SK-N-SH treated with all-trans-retinoic acid at 6 μM for 48 hours (cell line): ENCODE measurements at regions not wholly inside any gene's neighbourhood (a gene's known extent, or its start where the extent isn't known, plus 50 kb on each side); places are given as distances from the start of the nearest gene placed in this dataset.

ENCODE experiments used
- ARNTL ChIP-seq: fragments of 450-650 bp; formaldehyde crosslinking; IDR thresholded peaks from 2 replicates; pipeline ENCODE4 v1.5.0; 2020; ENCODE audit warnings: low read depth, mild to moderate bottlenecking, moderate library complexity, borderline replicate concordance
- ESRRG ChIP-seq: fragments of 250-450 bp; sonication (Bioruptor Pico); IDR thresholded peaks from 2 replicates; pipeline ENCODE4 v1.6.1; 2021; ENCODE audit warnings: mild to moderate bottlenecking
- OSR1 ChIP-seq: fragments of 250-450 bp; sonication (Bioruptor Pico); IDR thresholded peaks from 2 replicates; pipeline ENCODE4 v1.8.0; 2022; ENCODE audit warnings: moderate library complexity, mild to moderate bottlenecking, inconsistent platforms
- PATZ1 ChIP-seq: fragments of 250-450 bp; sonication (Bioruptor Pico); IDR thresholded peaks from 2 replicates; pipeline ENCODE4 v1.8.0; 2020; ENCODE audit warnings: mild to moderate bottlenecking, moderate library complexity, borderline replicate concordance
- RARB ChIP-seq: fragments of 250-450 bp; sonication (Bioruptor Pico); IDR thresholded peaks from 2 replicates; pipeline ENCODE4 v1.8.0; 2021; ENCODE audit warnings: mild to moderate bottlenecking, moderate library complexity
- SNAI2 ChIP-seq: fragments of 250-450 bp; sonication (Bioruptor Pico); IDR thresholded peaks from 2 replicates; pipeline ENCODE4 v1.5.0; 2020; ENCODE audit warnings: mild to moderate bottlenecking, moderate library complexity
- TCF4 ChIP-seq: fragments of 250-450 bp; sonication (Bioruptor Pico); IDR thresholded peaks from 2 replicates; pipeline ENCODE4 v1.8.0; 2021; ENCODE audit warnings: mild to moderate bottlenecking, moderate library complexity, borderline replicate concordance
- ZC3H10 ChIP-seq: fragments of 250-450 bp; sonication (Bioruptor Pico); IDR thresholded peaks from 2 replicates; pipeline ENCODE4 v1.5.1; 2021; ENCODE audit warnings: mild to moderate bottlenecking, moderate library complexity
- ZFP3 ChIP-seq: fragments of 250-450 bp; sonication (Bioruptor Pico); IDR thresholded peaks from 2 replicates; pipeline ENCODE4 v1.5.0; 2020; ENCODE audit warnings: mild to moderate bottlenecking, moderate library complexity
- ZNF565 ChIP-seq: fragments of 450-650 bp; formaldehyde crosslinking; conservative IDR thresholded peaks from 2 replicates; pipeline ENCODE4 v1.5.0; 2020; ENCODE audit warnings: low read depth, mild to moderate bottlenecking, moderate library complexity
- ZNF8 ChIP-seq: fragments of 450-650 bp; formaldehyde crosslinking; IDR thresholded peaks from 2 replicates; pipeline ENCODE4 v1.5.0; 2020; ENCODE audit warnings: mild to moderate bottlenecking, moderate library complexity
- TF ChIP-seq, protein P1 (sequence below): fragments of 250-450 bp; sonication (Bioruptor Pico); IDR thresholded peaks from 2 replicates; pipeline ENCODE4 v1.5.0; 2020; ENCODE audit warnings: mild to moderate bottlenecking, moderate library complexity
- TF ChIP-seq, protein P2 (sequence below): fragments of 250-450 bp; sonication (Bioruptor Pico); IDR thresholded peaks from 2 replicates; pipeline ENCODE4 v1.5.1; 2020; ENCODE audit warnings: low read depth, mild to moderate bottlenecking, moderate library complexity

- TF ChIP-seq PATZ1 (CRISPR knock-in tag) (no peak), SNAI2 (no peak), RARB (no peak), TCF4 (CRISPR knock-in tag) (no peak), ZFP3 (CRISPR knock-in tag) (no peak), ESRRG (CRISPR knock-in tag) (no peak), ARNTL (no peak), OSR1 (CRISPR knock-in tag) (no peak), ZNF8 (CRISPR knock-in tag) (no peak), ZC3H10 (CRISPR knock-in tag) (no peak), ZNF565 (CRISPR knock-in tag) (no peak)
- TF ChIP-seq, protein P1, sequence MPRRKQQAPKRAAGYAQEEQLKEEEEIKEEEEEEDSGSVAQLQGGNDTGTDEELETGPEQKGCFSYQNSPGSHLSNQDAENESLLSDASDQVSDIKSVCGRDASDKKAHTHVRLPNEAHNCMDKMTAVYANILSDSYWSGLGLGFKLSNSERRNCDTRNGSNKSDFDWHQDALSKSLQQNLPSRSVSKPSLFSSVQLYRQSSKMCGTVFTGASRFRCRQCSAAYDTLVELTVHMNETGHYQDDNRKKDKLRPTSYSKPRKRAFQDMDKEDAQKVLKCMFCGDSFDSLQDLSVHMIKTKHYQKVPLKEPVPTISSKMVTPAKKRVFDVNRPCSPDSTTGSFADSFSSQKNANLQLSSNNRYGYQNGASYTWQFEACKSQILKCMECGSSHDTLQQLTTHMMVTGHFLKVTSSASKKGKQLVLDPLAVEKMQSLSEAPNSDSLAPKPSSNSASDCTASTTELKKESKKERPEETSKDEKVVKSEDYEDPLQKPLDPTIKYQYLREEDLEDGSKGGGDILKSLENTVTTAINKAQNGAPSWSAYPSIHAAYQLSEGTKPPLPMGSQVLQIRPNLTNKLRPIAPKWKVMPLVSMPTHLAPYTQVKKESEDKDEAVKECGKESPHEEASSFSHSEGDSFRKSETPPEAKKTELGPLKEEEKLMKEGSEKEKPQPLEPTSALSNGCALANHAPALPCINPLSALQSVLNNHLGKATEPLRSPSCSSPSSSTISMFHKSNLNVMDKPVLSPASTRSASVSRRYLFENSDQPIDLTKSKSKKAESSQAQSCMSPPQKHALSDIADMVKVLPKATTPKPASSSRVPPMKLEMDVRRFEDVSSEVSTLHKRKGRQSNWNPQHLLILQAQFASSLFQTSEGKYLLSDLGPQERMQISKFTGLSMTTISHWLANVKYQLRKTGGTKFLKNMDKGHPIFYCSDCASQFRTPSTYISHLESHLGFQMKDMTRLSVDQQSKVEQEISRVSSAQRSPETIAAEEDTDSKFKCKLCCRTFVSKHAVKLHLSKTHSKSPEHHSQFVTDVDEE: no peak
- TF ChIP-seq, protein P2, sequence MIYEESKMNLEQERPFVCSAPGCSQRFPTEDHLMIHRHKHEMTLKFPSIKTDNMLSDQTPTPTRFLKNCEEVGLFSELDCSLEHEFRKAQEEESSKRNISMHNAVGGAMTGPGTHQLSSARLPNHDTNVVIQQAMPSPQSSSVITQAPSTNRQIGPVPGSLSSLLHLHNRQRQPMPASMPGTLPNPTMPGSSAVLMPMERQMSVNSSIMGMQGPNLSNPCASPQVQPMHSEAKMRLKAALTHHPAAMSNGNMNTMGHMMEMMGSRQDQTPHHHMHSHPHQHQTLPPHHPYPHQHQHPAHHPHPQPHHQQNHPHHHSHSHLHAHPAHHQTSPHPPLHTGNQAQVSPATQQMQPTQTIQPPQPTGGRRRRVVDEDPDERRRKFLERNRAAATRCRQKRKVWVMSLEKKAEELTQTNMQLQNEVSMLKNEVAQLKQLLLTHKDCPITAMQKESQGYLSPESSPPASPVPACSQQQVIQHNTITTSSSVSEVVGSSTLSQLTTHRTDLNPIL: no peak
Observed at GRCh38 chr3:181253796-181254195, 264.3 kb upstream of the DNAJC19 start.
